Panc1 (cell line): ENCODE measurements at regions not wholly inside any gene's neighbourhood (a gene's known extent, or its start where the extent isn't known, plus 50 kb on each side); places are given as distances from the start of the nearest gene placed in this dataset.

Experiments
- CTCF ChIP-seq: fragments of 450-650 bp; IDR thresholded peaks from 2 replicates; pipeline ENCODE4 v1.5.1; 2017; ENCODE audit warnings: mild to moderate bottlenecking
- POLR2AphosphoS5 ChIP-seq: IDR thresholded peaks from 2 replicates; pipeline ENCODE4 v1.6.1; 2012; ENCODE audit warnings: mild to moderate bottlenecking, low read depth, low read length, moderate library complexity
- REST ChIP-seq, 2 experiments: IDR thresholded peaks; 2 replicates each; pipeline ENCODE4 v1.6.1; 2011 to 2012; ENCODE audit warnings: low read depth in 2 of 2, control low read depth in 1 of 2, low read length in 1 of 2, mild to moderate bottlenecking in 1 of 2, moderate library complexity in 1 of 2; ENCODE audit not compliant: insufficient read depth in 1 of 2

GRCh38 chr6:148286563-148286962 is 56.1 kb upstream of the SASH1 start:
- TF ChIP-seq CTCF (no peak), POLR2AphosphoS5 (no peak), REST (IDR thresholded peaks at IDR 0.05; ENCODE audit: insufficient read depth in 1 of 2, low read depth in 2 of 2, low read length in 1 of 2) (no peak)
